ENCODE measurements at regions not wholly inside any gene's neighbourhood (a gene's known extent, or its start where the extent isn't known, plus 50 kb on each side); places are given as distances from the start of the nearest gene placed in this dataset.

GRCh38 chr3:144341471-144341870 is 369.8 kb downstream of the DIPK2A start:
- TF ChIP-seq, protein P1, sequence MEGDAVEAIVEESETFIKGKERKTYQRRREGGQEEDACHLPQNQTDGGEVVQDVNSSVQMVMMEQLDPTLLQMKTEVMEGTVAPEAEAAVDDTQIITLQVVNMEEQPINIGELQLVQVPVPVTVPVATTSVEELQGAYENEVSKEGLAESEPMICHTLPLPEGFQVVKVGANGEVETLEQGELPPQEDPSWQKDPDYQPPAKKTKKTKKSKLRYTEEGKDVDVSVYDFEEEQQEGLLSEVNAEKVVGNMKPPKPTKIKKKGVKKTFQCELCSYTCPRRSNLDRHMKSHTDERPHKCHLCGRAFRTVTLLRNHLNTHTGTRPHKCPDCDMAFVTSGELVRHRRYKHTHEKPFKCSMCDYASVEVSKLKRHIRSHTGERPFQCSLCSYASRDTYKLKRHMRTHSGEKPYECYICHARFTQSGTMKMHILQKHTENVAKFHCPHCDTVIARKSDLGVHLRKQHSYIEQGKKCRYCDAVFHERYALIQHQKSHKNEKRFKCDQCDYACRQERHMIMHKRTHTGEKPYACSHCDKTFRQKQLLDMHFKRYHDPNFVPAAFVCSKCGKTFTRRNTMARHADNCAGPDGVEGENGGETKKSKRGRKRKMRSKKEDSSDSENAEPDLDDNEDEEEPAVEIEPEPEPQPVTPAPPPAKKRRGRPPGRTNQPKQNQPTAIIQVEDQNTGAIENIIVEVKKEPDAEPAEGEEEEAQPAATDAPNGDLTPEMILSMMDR (conservative IDR thresholded peaks at IDR 0.05), result no peak
- no peak for TF ChIP-seq EZH2 (IDR thresholded peaks at IDR 0.05; ENCODE audit: low read depth)

Data from PC-9 (cell line).